NCI-H524 treated with DMSO at 0.1 percent for 48 hours (cell line): ENCODE measurements at regions not wholly inside any gene's neighbourhood (a gene's known extent, or its start where the extent isn't known, plus 50 kb on each side); places are given as distances from the start of the nearest gene placed in this dataset.
"Not testable (repeated sequence)": the region's sequence is repeated elsewhere in the genome, so short reads cannot be mapped to it uniquely, and the experiment has no call there.

Source experiments
- DNase-seq: peaks from one replicate; lab custom pipeline; 2025; lab: John Stamatoyannopoulos, UW

- DNase-seq, result no peak
These were observed 579.2 kb upstream of the ADGRL2 start for GRCh38 chr1:81221564-81221963.

DNA sequence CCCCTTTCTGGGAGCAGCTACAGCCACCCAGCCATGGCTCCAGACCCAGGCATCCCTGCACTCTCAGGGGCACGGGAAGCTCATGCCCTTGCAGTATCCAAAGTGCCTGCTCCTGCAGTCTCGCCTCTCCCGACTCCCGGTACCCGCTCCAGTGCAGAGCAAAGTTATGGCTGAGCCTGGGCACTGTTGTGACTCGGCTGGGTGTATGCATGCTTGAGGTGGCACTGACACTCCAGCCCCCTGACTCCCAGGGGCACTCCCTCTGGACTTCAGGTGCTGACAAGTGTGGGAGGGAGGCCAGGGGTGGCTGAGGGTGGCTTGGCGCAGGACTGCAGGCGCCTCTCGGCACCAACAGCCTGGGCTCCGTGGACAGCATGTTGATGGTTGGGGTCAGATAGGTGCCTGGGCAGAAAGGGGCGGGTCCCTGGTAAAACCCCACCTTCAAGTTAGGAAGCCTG lies 580.1 kb upstream of the ADGRL2 start:
- DNase-seq, result no peak

DNA sequence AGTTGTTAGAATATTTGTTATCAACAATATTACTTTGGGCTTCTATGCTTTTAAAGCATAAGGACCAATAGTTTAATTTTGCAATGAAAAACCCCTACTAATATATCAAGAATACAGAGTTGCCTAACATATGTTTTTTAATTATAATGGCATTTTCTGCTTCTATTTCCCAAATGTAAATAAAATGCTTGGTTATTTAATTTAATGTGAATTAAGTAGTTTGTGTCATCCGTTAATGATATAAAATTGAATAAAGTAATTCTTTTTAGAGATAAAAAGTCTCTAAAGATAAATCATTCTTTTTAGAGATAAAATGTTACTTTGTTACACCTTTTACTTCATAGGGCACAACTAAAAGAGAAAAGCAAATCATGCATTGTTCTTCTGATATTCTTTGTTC lies 583.7 kb upstream of the ADGRL2 start:
- no peak for DNase-seq

- DNase-seq, result no peak
These were observed 587.5 kb upstream of the ADGRL2 start for GRCh38 chr1:81213279-81213678.

DNA sequence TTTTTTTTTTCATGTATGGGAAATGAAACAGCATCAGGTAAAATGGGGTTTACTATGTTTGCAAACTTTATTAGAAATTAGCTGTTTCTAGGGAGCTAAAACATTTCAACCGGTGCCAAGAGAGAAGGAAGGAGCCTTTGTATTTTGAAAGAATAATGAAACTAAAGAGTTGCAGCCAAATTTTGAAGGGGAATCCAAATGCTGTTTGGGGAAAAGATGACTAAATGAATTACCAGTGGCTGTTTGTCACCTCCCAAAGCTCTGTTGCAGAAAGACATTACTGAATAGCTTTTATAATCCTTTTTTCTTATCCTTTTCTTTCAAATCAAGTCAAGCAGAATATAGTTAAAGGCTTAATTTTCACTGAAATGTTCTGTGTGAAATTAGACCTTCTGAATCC lies 591.3 kb upstream of the ADGRL2 start:
- DNase-seq, result no peak

- DNase-seq, result no peak
These were observed 592.3 kb upstream of the ADGRL2 start for GRCh38 chr1:81208441-81208840.

GRCh38 chr1:81205956-81206355 lies 594.8 kb upstream of the ADGRL2 start:
- no peak for DNase-seq

GRCh38 chr1:81201779-81202178 lies 599.0 kb upstream of the ADGRL2 start:
- no peak for DNase-seq

- no peak for DNase-seq
These were observed 603.1 kb upstream of the ADGRL2 start for GRCh38 chr1:81197591-81197990.

DNA sequence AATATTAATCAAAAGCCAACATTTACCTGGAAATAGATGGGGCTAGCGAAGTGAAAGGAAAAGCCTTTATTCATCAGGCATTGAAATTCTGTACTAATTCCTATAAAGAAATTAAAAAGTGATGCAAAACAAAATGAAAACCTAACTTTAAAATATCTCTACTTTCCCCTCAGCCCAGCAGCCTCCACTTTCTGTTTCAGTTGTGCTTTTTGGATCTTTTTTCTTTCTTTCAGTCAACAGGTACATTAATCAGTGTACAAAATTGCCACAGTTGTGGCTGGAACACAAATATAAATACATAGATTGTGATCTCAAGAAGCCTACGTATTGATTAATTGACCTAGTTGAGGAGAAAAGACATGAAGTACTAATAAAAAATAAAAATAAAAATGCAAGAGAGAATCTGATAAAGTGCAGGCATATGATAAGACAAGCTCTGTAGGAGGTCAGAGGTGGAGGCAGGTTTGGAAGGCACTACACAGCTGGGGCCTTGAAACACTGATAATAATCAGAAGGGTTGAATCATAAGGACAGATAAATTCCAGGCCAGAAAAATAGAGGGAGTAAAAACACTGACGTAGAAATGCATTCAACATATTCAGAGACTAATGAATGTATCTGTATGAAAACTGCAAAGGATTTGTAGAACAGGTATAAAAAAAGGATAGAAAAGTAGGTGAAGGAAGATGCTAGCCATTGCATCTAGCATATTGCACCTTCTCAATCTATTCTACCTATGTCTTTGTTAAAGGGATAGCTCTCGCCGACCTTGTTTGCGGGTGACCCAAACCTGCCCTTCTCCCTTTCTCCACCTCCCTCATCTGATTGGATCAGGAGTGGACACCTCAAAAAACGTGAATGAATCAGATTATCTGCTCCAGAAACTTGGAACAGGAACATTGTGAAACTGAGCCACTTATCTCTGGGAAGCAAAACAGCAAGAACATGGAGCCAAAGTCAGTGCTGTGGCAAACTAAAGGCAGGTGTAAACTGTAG lies 607.8 kb upstream of the ADGRL2 start:
- no peak for DNase-seq

DNA sequence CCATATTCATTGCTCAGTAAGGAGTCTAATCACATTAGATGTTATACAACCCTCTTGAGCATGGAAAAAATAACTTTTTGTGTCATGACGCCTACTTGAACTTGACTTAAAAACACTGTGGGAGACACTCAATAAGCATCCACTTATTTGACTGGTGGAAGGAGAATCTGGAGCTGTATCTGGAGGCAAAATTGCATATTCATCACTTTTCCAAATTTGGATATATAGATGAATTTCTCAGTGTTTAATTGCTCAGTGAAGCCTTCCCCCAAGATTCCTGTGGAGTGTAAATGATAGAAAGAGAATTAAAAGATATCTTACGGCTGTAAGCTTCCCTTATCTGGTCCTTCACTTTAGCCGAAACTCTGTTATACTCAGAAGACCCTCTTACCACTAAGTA lies 610.7 kb upstream of the ADGRL2 start:
- no peak for DNase-seq

GRCh38 chr1:81187635-81188034 lies 613.1 kb upstream of the ADGRL2 start:
- DNase-seq, result no peak

DNA sequence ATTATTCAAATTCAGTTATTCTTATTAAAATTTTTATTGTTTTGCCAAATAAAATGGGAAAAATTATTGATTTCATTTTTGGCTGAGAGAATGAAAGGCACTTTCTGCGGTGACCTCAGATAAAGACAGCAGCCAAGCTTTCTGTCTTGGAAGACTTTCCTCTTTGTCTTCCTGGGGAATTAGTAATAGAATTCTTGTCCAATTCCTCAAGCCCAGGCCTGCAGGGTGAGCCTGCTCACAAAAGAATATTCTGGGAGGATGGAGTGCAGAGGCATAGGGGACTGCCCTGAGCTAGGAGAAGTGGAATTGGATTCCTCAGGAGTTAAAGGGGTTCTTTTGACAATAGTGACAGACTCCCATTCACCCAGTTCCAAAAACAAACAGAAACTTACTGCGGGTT lies 614.5 kb upstream of the ADGRL2 start:
- no peak for DNase-seq

DNA sequence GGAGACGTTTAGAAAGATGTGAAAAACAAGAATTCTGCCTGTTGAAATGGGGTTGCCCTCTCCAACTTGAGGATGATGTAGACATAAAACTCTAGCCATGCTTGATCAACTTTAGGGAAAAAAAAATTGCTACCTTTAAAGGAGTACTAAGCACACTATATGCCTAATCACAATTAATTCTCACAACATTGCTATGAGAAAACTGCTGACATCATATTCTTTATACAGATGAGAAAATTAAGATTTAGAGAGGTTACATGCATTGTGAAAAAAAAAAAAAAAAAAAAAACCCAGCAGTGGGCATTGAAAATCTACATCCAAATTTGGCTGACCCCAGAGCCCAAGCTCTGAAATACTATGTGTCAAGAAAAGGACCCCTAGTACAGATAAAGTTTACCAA lies 617.2 kb upstream of the ADGRL2 start:
- no peak for DNase-seq

GRCh38 chr1:81183051-81183450 lies 617.7 kb upstream of the ADGRL2 start:
- DNase-seq, result no peak

DNA sequence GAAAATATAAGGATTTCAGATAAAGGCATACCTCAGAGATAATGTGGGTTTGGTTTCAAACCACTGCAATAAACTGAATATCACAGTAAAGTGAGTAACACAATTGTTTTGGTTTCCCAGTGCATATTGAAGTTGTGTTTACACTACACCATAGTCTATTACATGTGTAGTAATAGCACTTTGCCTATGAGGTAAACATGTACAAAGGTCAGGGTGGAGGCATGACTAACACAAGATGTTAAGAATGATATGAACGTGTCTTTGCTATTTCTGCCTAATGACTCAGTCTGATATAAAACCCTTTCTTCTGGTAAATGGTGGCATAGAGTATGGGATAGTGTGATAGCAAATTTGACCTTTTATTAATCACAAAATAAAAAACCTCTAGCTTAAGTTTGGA lies 621.5 kb upstream of the ADGRL2 start:
- DNase-seq, result no peak

- not testable (repeated sequence) for DNase-seq
These were observed 622.2 kb upstream of the ADGRL2 start for GRCh38 chr1:81178431-81179093.

DNA sequence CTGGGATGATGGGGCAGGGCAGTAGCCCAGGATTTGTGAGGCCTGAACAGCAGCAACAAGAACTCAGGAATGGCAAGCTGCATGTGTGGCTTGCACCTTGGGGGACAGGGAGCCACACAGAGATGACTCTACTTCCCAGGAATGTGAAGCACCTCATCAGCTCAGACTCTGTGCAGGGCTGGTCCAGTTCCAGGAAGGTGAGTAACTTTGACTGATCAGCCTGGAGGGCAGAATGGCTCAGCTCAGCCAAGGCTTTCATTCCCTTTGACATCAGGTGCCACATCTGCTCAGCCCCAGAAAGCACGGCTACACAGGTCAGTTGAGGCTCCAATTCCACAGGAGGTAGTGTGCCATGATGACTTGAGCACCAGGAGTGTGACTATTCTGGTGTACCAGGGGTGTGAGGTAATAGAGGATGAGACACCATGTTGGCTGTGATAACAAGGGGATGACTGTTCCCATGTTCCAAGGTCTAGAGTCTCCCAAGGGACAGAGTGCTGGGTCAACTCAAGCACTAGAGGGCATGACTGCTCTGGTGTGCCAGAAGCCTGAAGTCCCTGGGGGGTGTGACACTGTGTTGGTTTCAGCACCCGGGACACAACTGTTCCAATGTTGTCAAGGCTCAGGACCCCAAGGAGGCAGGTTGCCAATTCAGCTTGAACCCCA lies 625.8 kb upstream of the ADGRL2 start:
- DNase-seq, result no peak

DNA sequence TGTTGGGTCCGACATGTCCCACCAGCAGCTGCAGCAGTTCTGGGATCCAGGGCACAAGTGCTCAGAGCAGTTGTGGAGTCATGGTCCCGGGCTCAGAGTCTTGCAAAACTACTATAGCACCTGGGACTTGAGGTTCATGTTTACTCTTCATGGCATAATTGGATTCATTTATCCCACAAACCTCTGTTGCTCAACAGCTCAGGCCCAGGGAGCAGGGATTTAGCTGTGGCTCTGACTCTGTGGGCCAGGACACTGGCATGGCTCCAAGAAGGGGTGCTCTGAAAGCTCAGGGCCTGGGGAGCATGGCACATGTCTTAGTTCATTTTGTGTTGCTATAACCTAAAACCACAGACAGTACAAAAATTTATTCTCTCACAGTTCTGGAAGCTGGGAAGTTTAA lies 626.7 kb upstream of the ADGRL2 start:
- no peak for DNase-seq

DNA sequence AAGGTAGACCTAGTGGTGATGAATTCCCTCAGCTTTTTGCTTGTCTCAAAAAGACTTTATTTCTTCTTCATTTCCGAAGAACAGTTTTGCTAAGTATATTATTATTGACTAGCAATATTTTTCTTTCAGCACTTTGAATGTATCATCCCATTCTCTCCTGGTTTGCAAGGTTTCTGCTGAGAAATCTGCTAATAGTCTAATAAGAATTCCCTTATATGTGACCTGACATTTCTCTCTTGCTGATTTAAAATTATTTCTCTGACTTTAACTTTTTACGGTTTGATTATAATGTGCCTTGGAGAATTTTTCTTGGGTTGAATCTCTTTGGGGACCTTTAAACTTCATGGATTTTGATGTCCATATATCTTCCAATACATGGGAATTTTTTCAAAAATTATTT lies 628.3 kb upstream of the ADGRL2 start:
- DNase-seq, result no peak

DNA sequence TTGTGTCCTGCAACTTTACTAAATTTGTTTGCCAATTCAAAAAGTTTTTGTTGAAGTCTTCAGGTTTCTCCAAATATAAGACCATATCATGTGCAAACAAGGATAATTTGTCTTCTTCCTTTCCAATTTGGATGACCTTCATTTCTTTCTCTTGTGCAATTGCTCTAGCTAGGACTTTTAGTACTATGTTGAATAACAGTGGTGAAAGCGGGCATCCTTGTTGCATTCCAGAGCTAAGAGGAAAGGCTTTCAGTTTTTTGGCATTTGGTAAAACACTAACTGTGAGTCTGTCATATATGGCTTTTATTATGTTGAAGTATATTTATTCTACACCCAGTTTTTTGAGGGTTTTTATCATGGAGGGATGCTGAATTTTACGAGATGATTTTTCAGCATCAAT lies 630.0 kb upstream of the ADGRL2 start:
- no peak for DNase-seq

DNA sequence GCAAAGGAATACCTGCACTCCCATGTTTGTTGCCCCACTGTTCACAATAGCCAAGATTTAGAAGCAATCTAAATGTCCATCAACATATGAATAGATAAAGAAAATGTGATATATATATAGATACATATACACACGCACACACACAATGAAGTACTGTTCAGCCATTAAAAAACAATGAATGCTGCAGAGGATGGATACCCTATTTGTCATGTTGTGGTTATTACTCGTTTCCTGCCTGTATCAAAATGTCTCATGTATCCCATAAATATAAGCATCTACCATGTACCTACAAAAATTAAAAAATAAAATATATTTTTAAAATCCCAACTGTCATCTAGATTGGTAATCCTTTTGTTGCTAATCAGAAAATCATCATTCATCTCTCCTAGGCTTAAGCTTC lies 634.8 kb upstream of the ADGRL2 start:
- no peak for DNase-seq

- no peak for DNase-seq
These were observed 640.0 kb upstream of the ADGRL2 start for GRCh38 chr1:81160696-81161095.
